PFSK-1 (cell line): ENCODE measurements at regions not wholly inside any gene's neighbourhood (a gene's known extent, or its start where the extent isn't known, plus 50 kb on each side); places are given as distances from the start of the nearest gene placed in this dataset.
A peak's percentile ranks its signal among the peaks of the same experiment; 100 is the strongest.

Experiments used
- FOXP2 ChIP-seq: optimal IDR thresholded peaks from 2 replicates; pipeline ENCODE3; 2011; ENCODE audit warnings: borderline replicate concordance, control low read depth, inconsistent platforms; ENCODE audit not compliant: insufficient read depth; ENCODE audit errors: extremely low read length, extremely low read depth
- POLR2AphosphoS5 ChIP-seq: IDR thresholded peaks from 2 replicates; pipeline ENCODE4 v1.6.1; 2012; ENCODE audit warnings: low read depth, mild to moderate bottlenecking, control low read depth, low read length, moderate library complexity
- REST ChIP-seq, 2 experiments: IDR thresholded peaks; 2 replicates each; pipeline versions ENCODE4 v1.6.1 to v1.8.0; 2011 to 2012; ENCODE audit warnings: low read depth in 2 of 2, low read length in 2 of 2, control low read depth in 1 of 2, inconsistent platforms in 1 of 2, mild to moderate bottlenecking in 1 of 2, moderate library complexity in 1 of 2; ENCODE audit not compliant: insufficient read depth in 1 of 2
- SIN3A ChIP-seq: IDR thresholded peaks from 2 replicates; pipeline ENCODE4 v1.6.1; 2012; ENCODE audit warnings: mild to moderate bottlenecking, low read length, moderate library complexity, borderline replicate concordance; ENCODE audit not compliant: insufficient read depth
- TAF1 ChIP-seq: IDR thresholded peaks from 2 replicates; pipeline ENCODE4 v1.6.1; 2012; ENCODE audit warnings: low read length, control low read depth, borderline replicate concordance; ENCODE audit not compliant: insufficient read depth

GRCh38 chr3:115336836-115337235 lies 189.7 kb upstream of the ZBTB20 start:
- TF ChIP-seq REST (IDR thresholded peaks at IDR 0.05; ENCODE audit: insufficient read depth in 1 of 2, low read depth in 2 of 2, low read length in 2 of 2) (no peak), TAF1 (no peak), SIN3A (no peak), FOXP2 (no peak), POLR2AphosphoS5 (no peak)

GRCh38 chr3:115340586-115340985 lies 193.5 kb upstream of the ZBTB20 start:
- no peak for TF ChIP-seq TAF1
- TF ChIP-seq POLR2AphosphoS5: no peak
- no peak for TF ChIP-seq SIN3A
- TF ChIP-seq REST (IDR thresholded peaks at IDR 0.05; ENCODE audit: insufficient read depth in 1 of 2, low read depth in 2 of 2, low read length in 2 of 2): no peak
- TF ChIP-seq FOXP2: no peak

- TF ChIP-seq SIN3A (no peak), POLR2AphosphoS5 (no peak), TAF1 (peak; percentile 24; the same call in 1 of the 2 replicates)
Observed at GRCh38 chr3:115341208-115341607, 194.1 kb upstream of the ZBTB20 start.

GRCh38 chr3:115347737-115348136 lies 200.6 kb upstream of the ZBTB20 start:
- TF ChIP-seq FOXP2 (no peak), TAF1 (no peak)

- TF ChIP-seq SIN3A (no peak), POLR2AphosphoS5 (no peak), REST (IDR thresholded peaks at IDR 0.05; ENCODE audit: insufficient read depth in 1 of 2, low read depth in 2 of 2, low read length in 2 of 2) (no peak)
Observed at GRCh38 chr3:115348412-115348811, 201.3 kb upstream of the ZBTB20 start.

- TF ChIP-seq REST (IDR thresholded peaks at IDR 0.05; ENCODE audit: insufficient read depth in 1 of 2, low read depth in 2 of 2, low read length in 2 of 2): no peak
Observed at GRCh38 chr3:115348951-115349745, 202.1 kb upstream of the ZBTB20 start.
